ENCODE measurements at regions not wholly inside any gene's neighbourhood (a gene's known extent, or its start where the extent isn't known, plus 50 kb on each side); places are given as distances from the start of the nearest gene placed in this dataset.
"Not testable (repeated sequence)": the region's sequence is repeated elsewhere in the genome, so short reads cannot be mapped to it uniquely, and the experiment has no call there.

GRCh38 chr15:94858011-94858410, 626.6 kb downstream of the MCTP2 start:
- no peak for DNase-seq
- no peaks in the 10 kb centered on the region for H3K27me3 ChIP-seq
- H3K4me1 ChIP-seq, result peaks cover 0 to 12% (median 0%) of the 10 kb centered on the region in 4 donors
- H3K9me3 ChIP-seq, result no peaks in the 10 kb centered on the region
- no peak for TF ChIP-seq CTCF (IDR thresholded peaks at IDR 0.05)
- no peaks in the 10 kb centered on the region for H3K36me3 ChIP-seq
- intact Hi-C loops (cut with DNase I; ENCODE audit: low total_unique reads), result no loop called here
- H3K4me3 ChIP-seq, result no peak overlapping the region
- H3K27ac ChIP-seq, result no peak overlapping the region

GRCh38 chr15:94858449-94858848, 627.1 kb downstream of the MCTP2 start:
- Histone ChIP-seq H3K27ac (no peak overlapping the region), H3K9me3 (no peaks in the 10 kb centered on the region), H3K27me3 (no peaks in the 10 kb centered on the region), H3K36me3 (no peaks in the 10 kb centered on the region), H3K4me1 (peaks cover 0 to 12% (median 0%) of the 10 kb centered on the region in 4 donors), H3K4me3 (no peak overlapping the region)
- TF ChIP-seq CTCF (IDR thresholded peaks at IDR 0.05), result no peak
- intact Hi-C loops (cut with DNase I; ENCODE audit: low total_unique reads), result no loop called here
- DNase-seq, result no peak

- no peak overlapping the region for H3K27ac ChIP-seq
- H3K4me1 ChIP-seq, result peaks cover 0 to 12% (median 0%) of the 10 kb centered on the region in 4 donors
- H3K36me3 ChIP-seq, result no peaks in the 10 kb centered on the region
- intact Hi-C loops (cut with DNase I; ENCODE audit: low total_unique reads), result no loop called here
- H3K27me3 ChIP-seq, result no peaks in the 10 kb centered on the region
- H3K9me3 ChIP-seq, result peaks cover 0 to 3% (median 0%) of the 10 kb centered on the region in 3 donors
- TF ChIP-seq CTCF (IDR thresholded peaks at IDR 0.05), result no peak
- H3K4me3 ChIP-seq, result no peak overlapping the region
- no peak for DNase-seq
Measured at GRCh38 chr15:94858920-94859319, 627.6 kb downstream of the MCTP2 start.

GRCh38 chr15:94864600-94864999, 633.2 kb downstream of the MCTP2 start:
- H3K36me3 ChIP-seq, result no peaks in the 10 kb centered on the region
- intact Hi-C loops (cut with DNase I; ENCODE audit: low total_unique reads), result no loop called here
- H3K4me3 ChIP-seq, result no peak overlapping the region
- H3K9me3 ChIP-seq, result peaks cover 0 to 3% (median 0%) of the 10 kb centered on the region in 3 donors
- no peak for TF ChIP-seq CTCF (IDR thresholded peaks at IDR 0.05)
- no peak overlapping the region for H3K27ac ChIP-seq
- no peaks in the 10 kb centered on the region for H3K27me3 ChIP-seq
- no peak for DNase-seq
- no peaks in the 10 kb centered on the region for H3K4me1 ChIP-seq

GRCh38 chr15:94868265-94868664, 636.9 kb downstream of the MCTP2 start:
- H3K9me3 ChIP-seq; H3K4me3 ChIP-seq; intact Hi-C loops (cut with DNase I; ENCODE audit: low total_unique reads); H3K36me3 ChIP-seq; DNase-seq; H3K27ac ChIP-seq; H3K4me1 ChIP-seq; H3K27me3 ChIP-seq: not testable (repeated sequence)

GRCh38 chr15:94875550-94875949, 644.2 kb downstream of the MCTP2 start:
- Histone ChIP-seq H3K27me3 (no peaks in the 10 kb centered on the region), H3K4me1 (no peaks in the 10 kb centered on the region), H3K27ac (no peak overlapping the region), H3K36me3 (no peaks in the 10 kb centered on the region), H3K9me3 (no peaks in the 10 kb centered on the region), H3K4me3 (no peak overlapping the region)
- intact Hi-C loops (cut with DNase I; ENCODE audit: low total_unique reads), result no loop called here
- no peak for TF ChIP-seq CTCF (IDR thresholded peaks at IDR 0.05)
- no peak for DNase-seq
